ENCODE measurements at regions not wholly inside any gene's neighbourhood (a gene's known extent, or its start where the extent isn't known, plus 50 kb on each side); places are given as distances from the start of the nearest gene placed in this dataset.
"Not testable (repeated sequence)": the region's sequence is repeated elsewhere in the genome, so short reads cannot be mapped to it uniquely, and the experiment has no call there.

GRCh38 chr5:15384581-15384980 lies 115.4 kb upstream of the FBXL7 start:
- POLR2A ChIA-PET: no interaction called here
- CTCF ChIA-PET: no interaction called here

GRCh38 chr5:15384176-15384575 lies 115.8 kb upstream of the FBXL7 start:
- POLR2A ChIA-PET: no interaction called here
- CTCF ChIA-PET: no interaction called here

GRCh38 chr5:15383469-15383868 lies 116.5 kb upstream of the FBXL7 start:
- POLR2A ChIA-PET: no interaction called here
- CTCF ChIA-PET: no interaction called here

GRCh38 chr5:15383021-15383420 lies 117.0 kb upstream of the FBXL7 start:
- ChIA-PET CTCF (no interaction called here), POLR2A (no interaction called here)

GRCh38 chr5:15377573-15378340 lies 122.2 kb upstream of the FBXL7 start:
- CTCF ChIA-PET: no interaction called here
- POLR2A ChIA-PET: no interaction called here

GRCh38 chr5:15376803-15377202 lies 123.2 kb upstream of the FBXL7 start:
- ChIA-PET CTCF (no interaction called here), POLR2A (no interaction called here)

GRCh38 chr5:15376088-15376487 lies 123.9 kb upstream of the FBXL7 start:
- CTCF ChIA-PET: no interaction called here

GRCh38 chr5:15375559-15375958 lies 124.4 kb upstream of the FBXL7 start:
- ChIA-PET POLR2A (no interaction called here), CTCF (no interaction called here)

More at GRCh38 chr5:15376088-15376487, 123.9 kb upstream of the FBXL7 start:
- POLR2A ChIA-PET: no interaction called here

GRCh38 chr5:15374886-15375285 lies 125.1 kb upstream of the FBXL7 start:
- ChIA-PET POLR2A (no interaction called here), CTCF (no interaction called here)

GRCh38 chr5:15373151-15373550 lies 126.8 kb upstream of the FBXL7 start:
- ChIA-PET POLR2A (no interaction called here), CTCF (no interaction called here)

GRCh38 chr5:15371184-15371583 lies 128.8 kb upstream of the FBXL7 start:
- POLR2A ChIA-PET: no interaction called here
- CTCF ChIA-PET: no interaction called here

GRCh38 chr5:15368835-15369234 lies 131.1 kb upstream of the FBXL7 start:
- POLR2A ChIA-PET: no interaction called here
- CTCF ChIA-PET: no interaction called here

- ChIA-PET CTCF (no interaction called here), POLR2A (no interaction called here)
Observed at GRCh38 chr5:15367489-15367888, 132.5 kb upstream of the FBXL7 start.

- ChIA-PET POLR2A (no interaction called here), CTCF (no interaction called here)
Observed at GRCh38 chr5:15366676-15367391, 133.1 kb upstream of the FBXL7 start.

GRCh38 chr5:15365070-15365469 lies 134.9 kb upstream of the FBXL7 start:
- ChIA-PET CTCF (no interaction called here), POLR2A (no interaction called here)

GRCh38 chr5:15363601-15364000 lies 136.4 kb upstream of the FBXL7 start:
- CTCF ChIA-PET: no interaction called here
- POLR2A ChIA-PET: no interaction called here

- POLR2A ChIA-PET, CTCF ChIA-PET: not testable (repeated sequence)
Observed at GRCh38 chr5:15357092-15357453, 142.9 kb upstream of the FBXL7 start.

GRCh38 chr5:15356308-15357091 lies 143.5 kb upstream of the FBXL7 start:
- CTCF ChIA-PET, POLR2A ChIA-PET: not testable (repeated sequence)

GRCh38 chr5:15354021-15354420 lies 146.0 kb upstream of the FBXL7 start:
- ChIA-PET CTCF (no interaction called here), POLR2A (no interaction called here)

GRCh38 chr5:15353086-15353645 lies 146.8 kb upstream of the FBXL7 start:
- ChIA-PET CTCF (no interaction called here), POLR2A (no interaction called here)

- ChIA-PET POLR2A (no interaction called here), CTCF (no interaction called here)
Observed at GRCh38 chr5:15350614-15351013, 149.4 kb upstream of the FBXL7 start.

Data from activated CD8-positive, alpha-beta memory T cell treated with anti-CD3 and anti-CD28 coated beads for 36 hours (primary cell).